NT2/D1 (cell line): ENCODE measurements at regions not wholly inside any gene's neighbourhood (a gene's known extent, or its start where the extent isn't known, plus 50 kb on each side); places are given as distances from the start of the nearest gene placed in this dataset.
"Not testable (repeated sequence)": the region's sequence is repeated elsewhere in the genome, so short reads cannot be mapped to it uniquely, and the experiment has no call there.

Experiments
- DNase-seq: peaks from one replicate; pipeline ENCODE4 v3.0.0-alpha.2; 2011; ENCODE audit warnings: low read depth, low spot score
- H3K27me3 ChIP-seq: 2 replicates; pipeline ENCODE4 v1.6.0; 2011; ENCODE audit warnings: mild to moderate bottlenecking; ENCODE audit not compliant: insufficient read length, insufficient read depth
- H3K36me3 ChIP-seq: 2 replicates; pipeline ENCODE4 v1.6.1; 2011; ENCODE audit warnings: mild to moderate bottlenecking, low read length, mixed read lengths; ENCODE audit not compliant: insufficient read depth, insufficient read length
- H3K4me1 ChIP-seq: 2 replicates; pipeline ENCODE4 v1.5.1; 2011; ENCODE audit not compliant: insufficient read depth, insufficient read length
- H3K4me3 ChIP-seq: 2 replicates; pipeline ENCODE4 v1.5.1; 2011; ENCODE audit warnings: low read depth; ENCODE audit not compliant: insufficient read length
- H3K9ac ChIP-seq: 2 replicates; pipeline ENCODE4 v1.6.0; 2011; ENCODE audit warnings: low read depth; ENCODE audit not compliant: insufficient read length
- H3K9me3 ChIP-seq: 2 replicates; pipeline ENCODE4 v1.5.1; 2011; ENCODE audit warnings: mild to moderate bottlenecking, low read length; ENCODE audit not compliant: insufficient read depth
- SUZ12 ChIP-seq: IDR thresholded peaks from 2 replicates; pipeline ENCODE4 v1.6.1; 2011; ENCODE audit not compliant: insufficient read length, insufficient read depth; ENCODE audit errors: extremely low read depth
- YY1 ChIP-seq: IDR thresholded peaks from 2 replicates; pipeline ENCODE4 v1.6.1; 2011; ENCODE audit not compliant: insufficient read length, insufficient read depth
- ZNF274 ChIP-seq: IDR thresholded peaks from 2 replicates; pipeline ENCODE4 v1.6.1; 2011; ENCODE audit warnings: mild to moderate bottlenecking, low read depth, low read length

GRCh38 chr4:83905952-83906351 lies 370.0 kb downstream of the GPAT3 start:
- TF ChIP-seq SUZ12 (no peak), YY1 (no peak), ZNF274 (no peak)
- Histone ChIP-seq H3K9ac (no peak overlapping the region), H3K4me1 (no peaks in the 10 kb centered on the region), H3K4me3 (no peak overlapping the region), H3K9me3 (no peaks in the 10 kb centered on the region), H3K27me3 (no peaks in the 10 kb centered on the region), H3K36me3 (no peaks in the 10 kb centered on the region)
- peak; percentile 35 for DNase-seq

GRCh38 chr4:83903740-83904139 lies 367.8 kb downstream of the GPAT3 start:
- not testable (repeated sequence) for H3K27me3 ChIP-seq, DNase-seq, H3K4me3 ChIP-seq, H3K36me3 ChIP-seq, H3K9ac ChIP-seq, H3K9me3 ChIP-seq, H3K4me1 ChIP-seq

- H3K4me3 ChIP-seq, result no peak overlapping the region
- TF ChIP-seq ZNF274 (no peak), SUZ12 (no peak), YY1 (no peak)
- H3K9ac ChIP-seq, result no peak overlapping the region
- no peaks in the 10 kb centered on the region for H3K9me3 ChIP-seq
- H3K4me1 ChIP-seq, result no peaks in the 10 kb centered on the region
- no peaks in the 10 kb centered on the region for H3K27me3 ChIP-seq
- H3K36me3 ChIP-seq, result no peaks in the 10 kb centered on the region
- no peak for DNase-seq
Observed at GRCh38 chr4:83894831-83895230, 358.9 kb downstream of the GPAT3 start.

GRCh38 chr4:83890816-83891215 lies 354.9 kb downstream of the GPAT3 start:
- DNase-seq, result no peak
- no peak for TF ChIP-seq YY1
- Histone ChIP-seq H3K36me3 (no peaks in the 10 kb centered on the region), H3K9ac (no peak overlapping the region), H3K27me3 (no peaks in the 10 kb centered on the region), H3K4me1 (no peaks in the 10 kb centered on the region), H3K9me3 (no peaks in the 10 kb centered on the region), H3K4me3 (no peak overlapping the region)

- Histone ChIP-seq H3K4me1 (no peaks in the 10 kb centered on the region), H3K27me3 (no peaks in the 10 kb centered on the region), H3K36me3 (no peaks in the 10 kb centered on the region), H3K9ac (no peak overlapping the region), H3K9me3 (no peaks in the 10 kb centered on the region), H3K4me3 (no peak overlapping the region)
- no peak for DNase-seq
- TF ChIP-seq ZNF274, result no peak
- no peak for TF ChIP-seq SUZ12
- no peak for TF ChIP-seq YY1
Observed at GRCh38 chr4:83890231-83890630, 354.3 kb downstream of the GPAT3 start.

GRCh38 chr4:83889802-83890201 lies 353.9 kb downstream of the GPAT3 start:
- TF ChIP-seq ZNF274, result no peak
- TF ChIP-seq YY1, result no peak
- TF ChIP-seq SUZ12, result no peak
- Histone ChIP-seq H3K27me3 (no peaks in the 10 kb centered on the region), H3K9ac (no peak overlapping the region), H3K4me1 (no peaks in the 10 kb centered on the region), H3K9me3 (no peaks in the 10 kb centered on the region), H3K36me3 (no peaks in the 10 kb centered on the region), H3K4me3 (no peak overlapping the region)
- DNase-seq, result no peak

- no peaks in the 10 kb centered on the region for H3K9me3 ChIP-seq
Observed at GRCh38 chr4:83885256-83886182, 349.6 kb downstream of the GPAT3 start.

More at GRCh38 chr4:83885256-83886182, 349.6 kb downstream of the GPAT3 start:
- Histone ChIP-seq H3K4me1 (no peaks in the 10 kb centered on the region), H3K36me3 (no peaks in the 10 kb centered on the region), H3K27me3 (no peaks in the 10 kb centered on the region), H3K4me3 (no peak overlapping the region), H3K9ac (no peak overlapping the region)
- no peak for DNase-seq
- TF ChIP-seq YY1 (no peak), ZNF274 (no peak), SUZ12 (no peak)
